Fibroblast of villous mesenchyme (primary cell): ENCODE measurements at regions not wholly inside any gene's neighbourhood (a gene's known extent, or its start where the extent isn't known, plus 50 kb on each side); places are given as distances from the start of the nearest gene placed in this dataset.

Experiments used
- DNase-seq: peaks from one replicate; pipeline ENCODE4 v3.0.0-alpha.2; 2010; ENCODE audit warnings: low read depth
- H3K4me3 ChIP-seq: 2 replicates; pipeline ENCODE4 v1.5.1; 2011; ENCODE audit warnings: low read depth, mild to moderate bottlenecking, low read length
- CTCF ChIP-seq: IDR thresholded peaks from 2 replicates; pipeline ENCODE4 v1.5.1; 2012; ENCODE audit warnings: low read depth, mild to moderate bottlenecking, low read length; ENCODE audit not compliant: insufficient read depth

DNA sequence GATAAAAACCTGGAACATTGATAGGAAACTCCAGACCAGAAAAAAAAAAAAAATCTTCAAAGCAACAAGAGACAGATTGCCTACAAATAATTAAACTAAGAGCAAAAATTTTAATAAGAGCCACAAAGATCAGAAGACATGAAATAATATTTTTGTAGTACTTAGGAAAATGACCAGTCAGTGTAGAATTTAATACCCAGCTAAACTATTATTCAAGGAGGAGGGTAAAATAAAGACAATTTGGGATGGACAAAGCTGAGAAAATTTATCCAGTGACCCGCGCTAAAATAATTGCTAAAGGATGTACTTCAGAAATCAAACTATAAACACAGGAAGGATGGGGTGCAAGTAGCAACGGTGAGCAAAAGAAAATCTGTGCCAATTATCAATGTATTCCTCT lies 133.2 kb downstream of the AQP9 start:
- DNase-seq = no peak
- no peak for TF ChIP-seq CTCF
- H3K4me3 ChIP-seq = no peak overlapping the region

DNA sequence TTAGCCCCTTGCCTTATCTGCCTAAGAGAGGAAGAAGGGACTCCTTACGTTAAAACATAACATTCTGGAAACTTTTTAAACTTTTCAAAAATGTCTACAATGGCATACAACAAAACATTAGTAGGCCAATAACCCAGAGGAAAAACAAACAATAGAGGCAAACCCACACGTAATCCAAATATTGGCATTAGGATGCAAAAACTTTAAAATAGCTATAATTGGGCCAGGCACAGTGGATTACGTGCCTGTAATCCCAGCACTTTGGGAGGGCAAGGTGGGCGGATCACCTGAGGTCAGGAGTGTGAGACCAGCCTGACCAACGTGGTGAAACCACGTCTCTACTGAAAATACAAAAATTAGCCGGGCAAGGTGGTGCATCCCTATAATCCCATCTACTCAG lies 134.9 kb downstream of the AQP9 start:
- DNase-seq = no peak
- TF ChIP-seq CTCF = no peak
- H3K4me3 ChIP-seq = no peak overlapping the region

- DNase-seq = no peak
- no peak for TF ChIP-seq CTCF
These were observed 136.7 kb downstream of the AQP9 start for GRCh38 chr15:58274885-58275284.

DNA sequence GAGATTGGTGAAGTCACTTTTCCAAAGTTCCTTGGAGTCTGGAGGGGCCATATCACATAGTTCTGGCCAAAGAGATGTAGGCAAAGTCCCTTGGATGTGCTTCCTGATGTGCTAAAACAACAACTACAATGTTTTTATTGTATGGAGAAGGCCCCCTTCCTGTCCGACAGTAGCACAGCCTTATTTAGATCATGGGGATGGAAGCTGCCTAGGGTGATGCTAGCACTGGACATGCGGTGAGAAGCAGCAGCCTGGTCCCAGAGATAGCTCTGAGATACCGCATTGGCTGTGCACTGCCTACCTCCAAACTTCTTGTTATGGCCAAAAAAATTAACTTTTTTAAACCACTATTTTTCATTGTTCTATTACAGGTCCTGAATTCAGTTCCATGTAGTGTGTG lies 137.6 kb downstream of the AQP9 start:
- no peak for TF ChIP-seq CTCF
- DNase-seq = no peak
- H3K4me3 ChIP-seq = no peak overlapping the region

More at GRCh38 chr15:58274885-58275284, 136.7 kb downstream of the AQP9 start:
- no peak overlapping the region for H3K4me3 ChIP-seq

DNA sequence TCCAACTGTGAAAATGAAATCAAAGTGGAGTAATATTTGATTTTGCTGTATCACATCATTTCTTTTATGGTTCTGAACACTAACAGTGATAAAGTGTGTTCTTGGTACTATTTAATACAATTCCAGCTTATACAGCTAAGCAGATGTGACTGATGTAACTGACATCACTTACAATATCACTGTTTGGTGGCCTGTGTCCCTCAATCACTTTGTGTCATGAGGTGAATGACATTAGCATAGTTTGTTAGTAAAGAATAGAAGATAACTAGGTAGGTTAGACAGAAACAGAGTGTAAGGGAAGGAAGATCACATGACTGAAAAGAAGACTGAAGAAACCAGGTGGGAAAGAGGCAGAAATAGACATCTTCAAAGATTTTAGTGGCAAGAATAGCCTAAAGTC lies 138.7 kb downstream of the AQP9 start:
- TF ChIP-seq CTCF = no peak
- no peak overlapping the region for H3K4me3 ChIP-seq
- no peak for DNase-seq

- TF ChIP-seq CTCF = no peak
- no peak overlapping the region for H3K4me3 ChIP-seq
- no peak for DNase-seq
These were observed 139.2 kb downstream of the AQP9 start for GRCh38 chr15:58277333-58277732.

DNA sequence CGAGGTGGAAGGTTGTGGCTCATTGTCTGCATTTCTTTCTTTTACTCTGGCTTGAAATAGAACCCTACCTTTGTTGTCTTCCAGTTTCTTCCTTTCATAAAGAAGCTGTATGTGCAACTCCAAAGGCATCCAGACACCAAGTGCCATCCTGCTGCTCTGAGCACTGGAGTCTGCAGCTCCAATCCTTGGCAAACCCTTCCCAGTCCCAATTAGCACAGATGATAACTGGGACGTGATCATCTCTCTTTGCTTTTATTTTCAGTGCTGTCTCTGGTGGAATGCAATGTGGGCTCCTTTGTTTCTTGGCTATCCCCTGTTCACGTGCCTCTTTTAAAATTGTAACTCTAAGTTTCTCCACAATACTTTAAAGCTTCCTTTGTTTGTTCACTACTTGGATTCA lies 140.9 kb downstream of the AQP9 start:
- no peak overlapping the region for H3K4me3 ChIP-seq
- TF ChIP-seq CTCF = no peak
- no peak for DNase-seq
